Left lobe of liver (tissue), 2 donors: ENCODE measurements at regions not wholly inside any gene's neighbourhood (a gene's known extent, or its start where the extent isn't known, plus 50 kb on each side); places are given as distances from the start of the nearest gene placed in this dataset.

Experiments used
- ATAC-seq: fragments of 200-7000 bp; cut with Tn5 transposase; one replicate; pipeline ENCODE4 v1.9.1; 2020; ENCODE audit warnings: mild to moderate bottlenecking, moderate library complexity
- DNase-seq: peaks from one replicate; pipeline ENCODE4 v3.0.0-alpha.2; 2020; ENCODE audit warnings: low spot score
- donor health status: DM: no; HTN: no; CAD: no; lungs with moderate emphysema.
- donor health status: DM: no; HTN: yes; CAD: no.

DNA sequence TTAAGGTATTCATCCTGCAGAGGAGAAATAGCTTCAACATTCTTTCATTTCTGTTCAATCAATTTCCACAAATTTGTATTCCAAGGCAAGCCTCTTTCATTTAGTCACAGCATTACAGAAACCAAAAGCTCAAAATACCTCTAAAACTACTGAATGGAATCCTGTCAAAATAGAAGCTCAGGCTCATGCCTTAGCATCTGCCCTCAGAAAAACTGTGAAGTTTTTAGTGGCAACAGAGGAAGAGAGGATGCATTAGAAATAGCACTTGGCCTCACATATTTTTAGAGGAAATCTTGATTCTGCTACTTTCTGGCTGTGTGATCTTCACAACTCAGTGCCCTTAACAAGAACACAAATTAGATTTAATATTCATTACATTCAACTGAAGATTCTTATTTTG is 69.1 kb upstream of the GALNT13 start:
- DNase-seq (no peak), ATAC-seq (no peak)

DNA sequence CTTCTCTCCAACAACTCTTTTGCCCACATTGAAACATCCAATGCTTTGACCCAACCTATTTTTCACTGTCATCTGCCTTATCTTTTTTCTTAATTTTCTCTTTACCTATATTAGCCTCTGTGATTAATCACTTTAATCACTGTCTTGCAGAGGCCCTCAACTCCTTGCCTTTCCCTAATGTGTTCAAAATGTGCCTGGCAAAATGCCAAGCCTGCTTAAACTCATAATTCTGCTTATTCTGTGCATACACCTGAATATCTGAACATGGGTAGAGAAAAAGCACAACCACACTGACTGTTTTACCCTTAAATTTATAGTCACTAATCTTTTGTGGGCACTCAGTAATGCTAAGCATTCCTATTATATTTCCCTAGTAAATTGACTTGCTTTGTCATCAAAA is 63.0 kb upstream of the GALNT13 start:
- DNase-seq (no peak), ATAC-seq (no peak)

DNA sequence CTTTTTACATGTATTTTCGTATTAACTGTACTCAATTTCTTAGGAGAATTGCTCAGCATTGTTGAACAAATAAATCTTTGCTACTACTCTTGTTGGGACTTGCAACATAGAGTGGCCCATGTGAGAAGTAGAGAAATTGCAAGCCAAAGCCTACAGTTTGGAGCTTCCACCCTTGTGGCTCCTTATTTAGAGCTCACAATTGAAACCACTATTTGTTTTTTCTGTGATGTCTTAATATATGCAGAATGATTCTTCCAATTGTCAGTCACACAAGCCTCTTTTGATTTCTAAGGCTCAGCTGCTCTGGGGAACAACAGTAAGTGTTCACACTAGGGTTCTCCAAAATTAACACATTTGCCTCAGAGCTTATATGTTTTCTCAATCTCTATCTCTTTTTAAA is 60.2 kb upstream of the GALNT13 start:
- DNase-seq, result no peak
- ATAC-seq, result no peak

DNA sequence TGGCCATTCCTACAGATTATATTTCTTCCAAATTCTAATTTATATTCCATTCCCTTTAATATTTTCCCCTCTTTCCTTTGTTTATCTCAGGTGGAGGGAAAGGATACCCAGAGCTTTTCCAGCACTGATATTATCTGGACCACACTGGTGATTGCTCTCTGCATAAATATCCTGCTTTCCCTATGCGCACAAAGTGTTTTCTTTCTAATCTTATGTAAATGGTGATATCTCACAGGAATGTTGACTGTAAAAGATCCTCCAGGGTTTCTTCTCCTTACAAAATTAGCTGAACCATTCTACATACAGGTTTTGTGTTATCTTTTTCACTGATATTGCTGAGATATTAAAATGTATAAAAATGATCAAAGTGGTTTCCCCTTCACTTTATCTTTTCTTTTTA is 59.1 kb upstream of the GALNT13 start:
- no peak for ATAC-seq
- no peak for DNase-seq

DNA sequence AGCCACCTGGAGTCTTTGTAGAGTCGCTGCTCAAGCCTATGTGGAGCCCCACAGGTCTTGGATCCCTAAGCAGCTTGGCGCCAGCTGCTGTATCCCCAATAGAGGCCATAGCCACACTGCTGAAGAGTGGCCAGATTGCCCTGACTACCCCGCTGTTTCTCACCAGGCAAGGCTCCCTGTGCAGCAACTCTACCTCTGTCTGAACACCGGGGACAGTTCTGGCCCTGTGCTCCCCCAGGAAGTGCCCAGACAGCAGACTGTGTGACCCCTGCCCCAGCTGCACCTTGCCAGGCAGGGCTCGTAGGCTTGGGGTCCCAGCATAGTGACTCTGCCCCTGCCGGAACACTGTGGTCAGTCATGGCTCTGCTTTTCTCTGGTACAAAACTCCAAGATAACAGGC is 53.5 kb upstream of the GALNT13 start:
- no peak for ATAC-seq
- no peak for DNase-seq

DNA sequence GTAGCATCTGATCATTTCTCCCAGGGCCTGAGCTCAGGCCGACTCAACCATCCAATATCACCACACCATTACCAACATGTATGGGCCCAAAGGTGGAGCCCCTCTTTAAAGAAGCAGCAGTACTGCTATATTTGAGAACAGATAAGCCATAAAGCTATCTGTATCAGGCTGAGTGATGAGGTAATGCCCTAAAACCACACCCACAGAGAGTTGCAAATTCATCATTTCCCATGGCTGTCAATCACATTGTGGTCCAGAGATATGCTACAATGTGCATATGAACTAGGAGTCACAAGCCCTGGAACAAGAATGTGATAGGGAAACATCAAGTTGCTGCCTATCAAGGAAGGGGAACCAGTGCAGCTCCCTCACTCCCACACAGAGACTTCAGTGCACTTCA is 52.6 kb upstream of the GALNT13 start:
- no peak for ATAC-seq
- no peak for DNase-seq

DNA sequence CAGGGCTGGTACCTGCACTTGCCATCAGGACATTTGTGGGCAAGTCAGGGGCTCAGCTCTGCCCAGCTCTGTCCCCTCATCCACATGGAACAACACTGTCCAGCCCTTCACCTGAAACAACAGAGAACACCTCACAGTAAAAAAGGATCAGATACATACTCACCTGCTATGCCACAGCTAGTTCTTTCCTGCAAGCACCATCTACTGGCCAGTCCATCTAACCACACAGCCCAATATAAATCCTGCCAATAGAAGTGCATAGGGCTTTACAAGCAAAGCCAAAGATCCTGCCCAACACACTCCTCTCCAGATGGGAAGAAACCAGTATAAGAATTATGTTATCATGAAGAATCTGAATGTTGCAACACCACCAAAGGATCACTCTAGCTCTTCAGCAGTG is 52.2 kb upstream of the GALNT13 start:
- ATAC-seq, result peak; percentile 21
- DNase-seq, result no peak
